ENCODE measurements at regions not wholly inside any gene's neighbourhood (a gene's known extent, or its start where the extent isn't known, plus 50 kb on each side); places are given as distances from the start of the nearest gene placed in this dataset.

DNA sequence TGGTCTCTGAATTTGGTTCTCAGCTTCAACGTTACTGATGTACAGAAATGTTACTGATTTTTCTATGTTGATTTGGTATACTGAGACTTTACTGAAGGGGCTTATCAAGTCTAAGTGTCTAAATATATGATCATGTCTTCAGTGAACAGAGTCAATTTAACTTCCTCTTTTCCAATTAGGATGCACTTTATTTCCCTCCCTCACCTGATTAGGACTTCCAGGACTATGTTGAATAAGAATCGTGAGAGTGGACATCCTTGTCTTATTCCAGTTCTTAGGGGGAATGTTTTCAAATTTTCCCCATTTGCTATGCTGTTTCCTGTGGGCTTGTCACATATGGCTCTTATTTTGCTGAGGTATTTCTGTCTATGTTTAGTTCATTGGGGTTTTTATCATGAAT lies 349.5 kb downstream of the PRR16 start:
- Histone ChIP-seq H3K4me3 (ENCODE audit: control extremely low read depth in 1 of 5, extremely low read depth in 1 of 5, insufficient read depth in 1 of 5, low read depth in 2 of 5, low read length in 4 of 5) (no peak overlapping the region), H3K36me3 (replicated peaks in 1 of 2; ENCODE audit: control extremely low read depth in 1 of 2, control insufficient read depth in 1 of 2, extremely low read depth in 1 of 2, insufficient read depth in 2 of 2, low read length in 1 of 2) (no peaks in the 10 kb centered on the region), H3K27ac (ENCODE audit: low read length in 2 of 2) (no peak overlapping the region), H3K9ac (ENCODE audit: low read length) (no peak overlapping the region), H3K4me2 (replicated peaks; ENCODE audit: low read depth, low read length, poor library complexity, severe bottlenecking) (no peak overlapping the region), H3K79me2 (ENCODE audit: control insufficient read depth, insufficient read depth, low read length) (no peaks in the 10 kb centered on the region), H3K9me3 (ENCODE audit: control extremely low read depth in 1 of 3, control insufficient read depth in 2 of 3, insufficient read depth in 1 of 3, low read length in 2 of 3) (peaks cover 0 to 12% (median 0%) of the 10 kb centered on the region in 3 donors), H3K4me1 (ENCODE audit: control insufficient read depth in 2 of 2, insufficient read depth in 2 of 2, low read length in 2 of 2) (no peaks in the 10 kb centered on the region), H3K27me3 (replicated peaks in 1 of 4; ENCODE audit: control extremely low read depth in 1 of 4, control insufficient read depth in 3 of 4, insufficient read depth in 4 of 4, low read length in 3 of 4) (no peaks in the 10 kb centered on the region), H4K20me1 (ENCODE audit: control insufficient read depth, insufficient read depth, low read length, poor library complexity, severe bottlenecking) (no peaks in the 10 kb centered on the region), H2AFZ (ENCODE audit: insufficient read depth, low read depth, low read length, poor library complexity, severe bottlenecking) (no peak overlapping the region)
- CTCF ChIA-PET = no interaction called here
- no peak overlapping the region for H3K27ac Mint-ChIP-seq
- POLR2A ChIA-PET = no interaction called here
- peaks cover 8% of the 10 kb centered on the region for H3K9me3 Mint-ChIP-seq (ENCODE audit: insufficient read depth)
- H3K4me3 Mint-ChIP-seq = no peak overlapping the region
- DNase-seq = no peak
- no peaks in the 10 kb centered on the region for H3K27me3 Mint-ChIP-seq
- TF ChIP-seq, protein P1, sequence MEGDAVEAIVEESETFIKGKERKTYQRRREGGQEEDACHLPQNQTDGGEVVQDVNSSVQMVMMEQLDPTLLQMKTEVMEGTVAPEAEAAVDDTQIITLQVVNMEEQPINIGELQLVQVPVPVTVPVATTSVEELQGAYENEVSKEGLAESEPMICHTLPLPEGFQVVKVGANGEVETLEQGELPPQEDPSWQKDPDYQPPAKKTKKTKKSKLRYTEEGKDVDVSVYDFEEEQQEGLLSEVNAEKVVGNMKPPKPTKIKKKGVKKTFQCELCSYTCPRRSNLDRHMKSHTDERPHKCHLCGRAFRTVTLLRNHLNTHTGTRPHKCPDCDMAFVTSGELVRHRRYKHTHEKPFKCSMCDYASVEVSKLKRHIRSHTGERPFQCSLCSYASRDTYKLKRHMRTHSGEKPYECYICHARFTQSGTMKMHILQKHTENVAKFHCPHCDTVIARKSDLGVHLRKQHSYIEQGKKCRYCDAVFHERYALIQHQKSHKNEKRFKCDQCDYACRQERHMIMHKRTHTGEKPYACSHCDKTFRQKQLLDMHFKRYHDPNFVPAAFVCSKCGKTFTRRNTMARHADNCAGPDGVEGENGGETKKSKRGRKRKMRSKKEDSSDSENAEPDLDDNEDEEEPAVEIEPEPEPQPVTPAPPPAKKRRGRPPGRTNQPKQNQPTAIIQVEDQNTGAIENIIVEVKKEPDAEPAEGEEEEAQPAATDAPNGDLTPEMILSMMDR (IDR thresholded peaks at IDR 0.05) = no peak
- no peak for TF ChIP-seq EZH2 (IDR thresholded peaks at IDR 0.05; ENCODE audit: borderline replicate concordance, insufficient read depth, low read depth, low read length, poor library complexity, severe bottlenecking)
- no peak for ATAC-seq (ENCODE audit: low read depth)
- no CpG with 5 or more reads among the region's 2 CpGs for WGBS (ENCODE audit: insufficient coverage)
- intact Hi-C loops (cut with micrococcal nuclease) = no loop called here
- H3K4me1 Mint-ChIP-seq = no peaks in the 10 kb centered on the region

DNA sequence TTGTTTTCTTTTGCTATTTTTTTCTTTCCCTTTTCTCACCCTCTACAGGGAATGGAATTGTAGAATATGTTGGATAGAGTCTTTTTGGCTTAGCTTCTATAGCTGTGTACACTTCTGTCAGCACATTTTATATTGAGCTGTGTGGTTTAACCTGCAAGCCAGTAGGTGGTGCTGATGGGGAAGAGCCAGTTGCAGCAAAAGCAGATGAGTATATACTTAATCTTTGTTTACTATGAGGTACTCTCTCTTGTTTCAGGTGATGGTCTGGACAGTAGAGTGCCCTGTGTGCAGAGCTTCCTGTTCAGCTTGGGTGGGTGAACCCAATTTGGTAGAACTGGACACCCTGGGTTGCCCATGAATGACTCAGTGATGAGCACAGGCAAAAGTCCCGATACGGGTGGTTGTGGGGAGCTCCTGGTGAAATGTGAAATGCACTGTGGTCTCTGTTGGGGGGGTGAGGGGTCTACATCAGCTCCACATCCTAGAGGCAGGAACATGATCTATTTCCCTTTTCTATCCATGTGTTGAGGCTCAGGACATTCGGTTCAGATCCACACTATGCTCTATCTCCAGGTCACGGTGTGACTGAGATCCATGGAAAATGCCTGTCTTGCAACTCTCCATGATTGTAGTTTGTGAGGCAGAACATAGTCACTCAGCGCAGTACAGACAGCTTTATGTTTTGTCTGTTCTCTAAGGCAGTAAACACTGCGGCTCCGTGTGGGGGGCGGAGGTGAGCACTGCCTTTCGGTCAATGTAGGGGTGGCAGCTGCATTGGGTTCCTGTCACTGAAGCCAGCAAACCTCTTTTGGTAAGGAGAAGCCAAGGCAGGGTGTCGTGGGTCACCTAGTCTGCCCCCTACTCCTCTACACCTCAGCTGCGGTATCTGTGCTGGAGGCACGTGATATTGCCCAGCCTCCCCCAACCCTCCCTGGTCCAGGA lies 353.2 kb downstream of the PRR16 start:
- TF ChIP-seq EZH2 (IDR thresholded peaks at IDR 0.05; ENCODE audit: borderline replicate concordance, insufficient read depth, low read depth, low read length, poor library complexity, severe bottlenecking) = no peak
- TF ChIP-seq, protein P1 (IDR thresholded peaks at IDR 0.05) = no peak
- Histone ChIP-seq H3K4me1 (ENCODE audit: control insufficient read depth in 2 of 2, insufficient read depth in 2 of 2, low read length in 2 of 2) (no peaks in the 10 kb centered on the region), H3K4me3 (ENCODE audit: control extremely low read depth in 1 of 5, extremely low read depth in 1 of 5, insufficient read depth in 1 of 5, low read depth in 2 of 5, low read length in 4 of 5) (no peak overlapping the region), H3K27ac (ENCODE audit: low read length in 2 of 2) (no peak overlapping the region), H2AFZ (ENCODE audit: insufficient read depth, low read depth, low read length, poor library complexity, severe bottlenecking) (no peak overlapping the region), H3K4me2 (replicated peaks; ENCODE audit: low read depth, low read length, poor library complexity, severe bottlenecking) (no peak overlapping the region), H3K9me3 (ENCODE audit: control extremely low read depth in 1 of 3, control insufficient read depth in 2 of 3, insufficient read depth in 1 of 3, low read length in 2 of 3) (peaks cover 0 to 12% (median 0%) of the 10 kb centered on the region in 3 donors), H3K79me2 (ENCODE audit: control insufficient read depth, insufficient read depth, low read length) (no peaks in the 10 kb centered on the region), H4K20me1 (ENCODE audit: control insufficient read depth, insufficient read depth, low read length, poor library complexity, severe bottlenecking) (no peaks in the 10 kb centered on the region), H3K9ac (ENCODE audit: low read length) (no peak overlapping the region), H3K36me3 (replicated peaks in 1 of 2; ENCODE audit: control extremely low read depth in 1 of 2, control insufficient read depth in 1 of 2, extremely low read depth in 1 of 2, insufficient read depth in 2 of 2, low read length in 1 of 2) (no peaks in the 10 kb centered on the region), H3K27me3 (replicated peaks in 1 of 4; ENCODE audit: control extremely low read depth in 1 of 4, control insufficient read depth in 3 of 4, insufficient read depth in 4 of 4, low read length in 3 of 4) (no peaks in the 10 kb centered on the region)
- Mint-ChIP-seq H3K9me3 (ENCODE audit: insufficient read depth) (peaks cover 12% of the 10 kb centered on the region), H3K27me3 (no peaks in the 10 kb centered on the region), H3K4me3 (no peak overlapping the region), H3K4me1 (no peaks in the 10 kb centered on the region), H3K27ac (no peak overlapping the region)
- intact Hi-C loops (cut with micrococcal nuclease) = no loop called here
- WGBS (ENCODE audit: insufficient coverage) = 83% methylated on average over 10 of the region's 12 CpGs
- DNase-seq (no peak), ATAC-seq (ENCODE audit: low read depth) (no peak)
- ChIA-PET CTCF (no interaction called here), POLR2A (no interaction called here)

Data from B cell (primary cell).